ENCODE measurements at regions not wholly inside any gene's neighbourhood (a gene's known extent, or its start where the extent isn't known, plus 50 kb on each side); places are given as distances from the start of the nearest gene placed in this dataset.
A peak's percentile ranks its signal among the peaks of the same experiment; 100 is the strongest.
"Not testable (repeated sequence)": the region's sequence is repeated elsewhere in the genome, so short reads cannot be mapped to it uniquely, and the experiment has no call there.

DNA sequence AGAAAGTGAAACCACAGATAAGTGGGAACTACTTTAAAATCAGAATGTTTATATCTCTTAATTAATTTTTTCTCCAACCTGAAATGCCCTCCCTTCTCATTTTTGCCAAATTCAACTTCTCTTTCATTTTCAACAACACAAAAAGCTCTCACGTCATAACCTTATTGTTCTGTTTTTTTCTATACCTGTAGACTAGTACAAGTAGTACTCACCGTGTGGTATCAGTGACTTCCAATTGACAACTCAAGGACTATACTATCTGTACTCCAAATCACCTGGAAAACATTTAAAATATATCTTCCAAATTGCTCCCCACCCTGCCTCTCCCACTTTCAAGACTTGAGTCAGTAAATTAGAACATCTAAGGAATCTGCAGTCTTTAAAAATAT is 72.8 kb upstream of the ZNF280D start:
- no peak for DNase-seq

DNA sequence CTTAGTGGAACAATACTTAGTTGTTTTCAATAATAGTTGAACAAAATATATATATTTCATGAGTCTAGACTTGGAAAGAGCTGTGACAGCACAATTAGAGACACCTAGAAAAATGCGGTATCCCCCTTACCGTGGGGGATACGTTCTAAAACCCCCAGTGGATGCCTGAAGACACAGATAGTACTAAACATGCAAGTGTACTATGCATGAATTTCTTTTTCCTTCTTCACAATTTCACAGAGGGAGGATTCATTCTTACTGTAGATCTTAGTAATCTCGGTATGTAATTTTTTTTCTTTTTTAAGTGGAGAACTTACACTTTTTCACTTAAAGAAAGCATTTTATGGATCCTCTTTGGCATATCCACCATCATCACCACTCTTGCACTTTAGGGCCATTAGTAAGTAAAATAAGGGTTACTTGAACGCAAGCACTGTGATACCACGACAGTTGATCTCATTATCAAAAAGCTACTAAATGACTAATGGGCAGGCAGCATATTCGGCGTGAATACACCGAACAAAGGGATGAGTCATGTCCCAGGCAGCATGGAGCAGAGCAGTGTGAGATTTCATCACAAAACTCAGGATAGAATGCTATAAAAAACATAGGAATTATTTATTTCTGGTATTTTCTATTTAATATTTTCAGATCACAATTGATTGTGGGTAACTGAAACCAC is 72.3 kb upstream of the ZNF280D start:
- no peak for DNase-seq

GRCh38 chr15:56804938-56805337 is 71.6 kb upstream of the ZNF280D start:
- DNase-seq: no peak

GRCh38 chr15:56804279-56804678 is 71.0 kb upstream of the ZNF280D start:
- DNase-seq: no peak

DNA sequence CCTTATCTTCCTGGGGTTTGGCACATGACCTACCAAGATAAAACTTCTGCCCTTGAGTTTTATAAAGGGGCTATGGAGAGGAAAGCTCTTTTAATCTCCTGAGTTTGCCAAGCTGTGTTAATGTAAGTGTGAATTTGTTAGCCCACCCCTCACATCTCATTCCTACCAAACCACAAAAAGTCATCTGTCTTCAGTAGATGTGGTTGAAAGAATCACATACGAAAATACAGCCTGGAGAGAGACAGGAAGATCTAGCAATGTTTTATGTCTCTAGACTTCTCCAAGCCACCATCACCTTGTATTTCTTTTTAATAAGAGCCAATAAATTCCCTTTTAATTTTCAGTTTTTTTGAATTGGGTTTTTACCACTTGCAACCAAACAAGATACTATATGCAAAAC is 68.9 kb upstream of the ZNF280D start:
- no peak for DNase-seq

- no peak for DNase-seq
Observed at GRCh38 chr15:56798639-56799038, 65.3 kb upstream of the ZNF280D start.

GRCh38 chr15:56797720-56798275 is 64.5 kb upstream of the ZNF280D start:
- DNase-seq: no peak

- DNase-seq: no peak
Observed at GRCh38 chr15:56795502-56795901, 62.2 kb upstream of the ZNF280D start.

DNA sequence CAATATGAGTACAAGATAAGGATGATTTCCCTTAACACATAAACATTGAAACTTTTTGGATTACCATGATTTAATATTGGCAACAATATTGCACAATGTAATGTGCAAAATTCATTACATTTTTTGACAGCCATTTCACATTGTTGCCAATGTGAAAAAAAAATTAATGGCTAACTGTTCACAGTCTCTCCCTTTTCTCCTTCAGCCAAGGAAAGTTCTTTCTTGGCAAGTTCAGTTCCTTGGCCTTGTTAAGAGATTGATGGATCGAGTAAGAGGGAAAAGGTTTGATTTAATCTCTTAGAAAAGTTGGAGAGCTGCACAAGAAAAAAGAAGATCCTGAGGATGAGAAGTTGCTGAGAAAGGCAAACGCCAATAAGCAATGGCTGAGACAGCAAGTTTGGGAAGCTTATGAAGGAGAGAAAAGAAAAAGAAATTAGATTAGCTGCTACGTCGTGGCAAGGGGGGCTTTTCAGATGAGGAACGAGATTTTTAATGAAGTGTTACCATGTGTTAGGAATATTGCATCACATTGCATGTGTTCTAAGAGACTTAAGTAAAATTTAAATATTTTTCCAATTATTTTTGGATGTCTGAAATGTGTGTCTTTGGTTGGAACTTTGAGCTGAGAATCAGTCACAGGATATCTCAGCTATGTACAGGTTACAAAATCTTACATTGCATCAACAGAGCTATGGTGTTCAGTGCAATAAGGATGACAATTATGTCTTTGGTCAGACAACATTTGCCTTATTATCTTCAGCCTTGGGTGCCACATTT is 61.4 kb upstream of the ZNF280D start:
- DNase-seq: peak; percentile 24

GRCh38 chr15:56794165-56794552 is 60.9 kb upstream of the ZNF280D start:
- no peak for DNase-seq

- no peak for DNase-seq
Observed at GRCh38 chr15:56792211-56792610, 58.9 kb upstream of the ZNF280D start.

GRCh38 chr15:56791521-56791920 is 58.2 kb upstream of the ZNF280D start:
- DNase-seq: not testable (repeated sequence)

- no peak for DNase-seq
Observed at GRCh38 chr15:56788359-56788758, 55.0 kb upstream of the ZNF280D start.

DNA sequence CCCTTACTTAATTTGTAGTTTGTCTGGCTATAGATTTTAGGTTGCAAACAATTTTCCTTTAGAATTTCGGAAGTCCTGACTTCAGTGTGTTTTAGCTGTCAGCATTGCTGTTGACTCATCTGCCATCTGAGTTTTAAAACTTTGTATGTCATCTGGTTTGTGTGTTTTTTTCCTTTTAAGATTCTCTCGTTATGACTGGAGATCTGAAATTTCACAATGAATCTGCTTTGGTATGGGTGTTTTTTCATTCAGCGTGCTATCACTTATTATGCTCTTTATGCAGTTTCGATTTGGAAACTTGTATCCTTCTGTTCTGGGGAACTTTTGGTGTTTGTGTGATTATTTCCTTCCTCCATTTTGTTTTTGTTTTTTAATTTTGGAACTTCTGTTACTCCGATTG is 53.7 kb upstream of the ZNF280D start:
- no peak for DNase-seq

DNA sequence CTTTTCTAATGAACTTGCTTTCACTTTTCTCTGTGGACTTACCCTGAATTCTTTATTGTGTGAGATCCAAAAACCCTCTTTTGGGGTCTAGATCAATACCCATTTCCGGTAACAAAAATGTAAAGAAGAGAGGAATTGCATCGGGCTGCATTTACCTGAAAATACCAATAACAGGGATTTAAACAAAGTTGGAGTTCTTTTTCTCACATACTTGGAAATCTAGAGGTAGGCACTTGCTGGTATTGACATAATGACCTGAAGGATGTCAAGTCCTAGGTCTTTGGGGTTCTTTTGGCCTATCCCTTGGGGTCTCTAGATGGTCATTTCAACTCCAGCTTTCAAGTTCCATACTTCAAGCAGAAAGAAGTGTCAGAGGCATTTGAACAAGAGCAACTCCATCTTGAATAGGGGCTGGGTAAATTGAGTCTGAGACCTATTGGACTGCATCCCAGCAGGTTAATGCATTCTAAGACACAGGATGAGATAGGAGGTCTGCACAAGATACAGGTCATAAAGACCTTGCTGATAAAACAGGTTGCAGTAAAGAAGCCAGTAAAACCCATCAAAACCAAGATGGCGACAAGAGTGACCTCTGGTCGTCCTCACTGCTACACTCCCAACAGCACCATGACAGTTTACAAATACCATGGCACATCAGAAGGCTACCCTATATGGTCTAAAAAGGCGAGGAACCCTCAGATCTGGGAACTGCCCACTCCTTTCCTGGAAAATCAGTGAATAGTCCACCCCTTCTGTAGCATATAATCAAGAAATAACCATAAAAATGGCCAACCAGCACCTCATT is 50.8 kb upstream of the ZNF280D start:
- no peak for DNase-seq

GRCh38 chr15:56783156-56783856 is 50.0 kb upstream of the ZNF280D start:
- DNase-seq: no peak
